SK-N-SH treated with all-trans-retinoic acid at 6 μM for 48 hours (cell line): ENCODE measurements at regions not wholly inside any gene's neighbourhood (a gene's known extent, or its start where the extent isn't known, plus 50 kb on each side); places are given as distances from the start of the nearest gene placed in this dataset.

ENCODE experiments used
- ARNTL ChIP-seq: fragments of 450-650 bp; formaldehyde crosslinking; IDR thresholded peaks from 2 replicates; pipeline ENCODE4 v1.5.0; 2020; ENCODE audit warnings: low read depth, mild to moderate bottlenecking, moderate library complexity, borderline replicate concordance
- BACH2 ChIP-seq: fragments of 250-450 bp; sonication (Bioruptor Pico); IDR thresholded peaks from 2 replicates; pipeline ENCODE4 v1.9.0; 2021; ENCODE audit warnings: mild to moderate bottlenecking, borderline replicate concordance
- CREB5 ChIP-seq: fragments of 250-450 bp; sonication (Bioruptor Pico); IDR thresholded peaks from 2 replicates; pipeline ENCODE4 v1.5.1; 2020; ENCODE audit warnings: low read depth, mild to moderate bottlenecking, moderate library complexity
- ESRRG ChIP-seq: fragments of 250-450 bp; sonication (Bioruptor Pico); IDR thresholded peaks from 2 replicates; pipeline ENCODE4 v1.6.1; 2021; ENCODE audit warnings: mild to moderate bottlenecking
- RARB ChIP-seq: fragments of 250-450 bp; sonication (Bioruptor Pico); IDR thresholded peaks from 2 replicates; pipeline ENCODE4 v1.8.0; 2021; ENCODE audit warnings: mild to moderate bottlenecking, moderate library complexity
- TCF4 ChIP-seq: fragments of 250-450 bp; sonication (Bioruptor Pico); IDR thresholded peaks from 2 replicates; pipeline ENCODE4 v1.8.0; 2021; ENCODE audit warnings: mild to moderate bottlenecking, moderate library complexity, borderline replicate concordance
- TOX ChIP-seq: fragments of 250-450 bp; sonication (Bioruptor Pico); IDR thresholded peaks from 2 replicates; pipeline ENCODE4 v1.8.0; 2021; ENCODE audit warnings: mild to moderate bottlenecking, moderate library complexity, borderline replicate concordance
- ZFP3 ChIP-seq: fragments of 250-450 bp; sonication (Bioruptor Pico); IDR thresholded peaks from 2 replicates; pipeline ENCODE4 v1.5.0; 2020; ENCODE audit warnings: mild to moderate bottlenecking, moderate library complexity
- ZFP30 ChIP-seq: fragments of 450-650 bp; formaldehyde crosslinking; IDR thresholded peaks from 2 replicates; pipeline ENCODE4 v1.5.0; 2022; ENCODE audit warnings: mild to moderate bottlenecking, moderate library complexity
- ZNF8 ChIP-seq: fragments of 450-650 bp; formaldehyde crosslinking; IDR thresholded peaks from 2 replicates; pipeline ENCODE4 v1.5.0; 2020; ENCODE audit warnings: mild to moderate bottlenecking, moderate library complexity
- TF ChIP-seq, protein P1 (sequence below): fragments of 250-450 bp; sonication (Bioruptor Pico); IDR thresholded peaks from 2 replicates; pipeline ENCODE4 v1.8.0; 2020; ENCODE audit warnings: mild to moderate bottlenecking, moderate library complexity, borderline replicate concordance

- TF ChIP-seq RARB (CRISPR knock-in tag) (no peak), ZNF8 (CRISPR knock-in tag) (no peak), ARNTL (CRISPR knock-in tag) (no peak), ESRRG (CRISPR knock-in tag) (no peak), TCF4 (no peak), TOX (CRISPR knock-in tag) (no peak), BACH2 (no peak), ZFP3 (CRISPR knock-in tag) (no peak), ZFP30 (CRISPR knock-in tag) (no peak), CREB5 (no peak)
- TF ChIP-seq, protein P1, sequence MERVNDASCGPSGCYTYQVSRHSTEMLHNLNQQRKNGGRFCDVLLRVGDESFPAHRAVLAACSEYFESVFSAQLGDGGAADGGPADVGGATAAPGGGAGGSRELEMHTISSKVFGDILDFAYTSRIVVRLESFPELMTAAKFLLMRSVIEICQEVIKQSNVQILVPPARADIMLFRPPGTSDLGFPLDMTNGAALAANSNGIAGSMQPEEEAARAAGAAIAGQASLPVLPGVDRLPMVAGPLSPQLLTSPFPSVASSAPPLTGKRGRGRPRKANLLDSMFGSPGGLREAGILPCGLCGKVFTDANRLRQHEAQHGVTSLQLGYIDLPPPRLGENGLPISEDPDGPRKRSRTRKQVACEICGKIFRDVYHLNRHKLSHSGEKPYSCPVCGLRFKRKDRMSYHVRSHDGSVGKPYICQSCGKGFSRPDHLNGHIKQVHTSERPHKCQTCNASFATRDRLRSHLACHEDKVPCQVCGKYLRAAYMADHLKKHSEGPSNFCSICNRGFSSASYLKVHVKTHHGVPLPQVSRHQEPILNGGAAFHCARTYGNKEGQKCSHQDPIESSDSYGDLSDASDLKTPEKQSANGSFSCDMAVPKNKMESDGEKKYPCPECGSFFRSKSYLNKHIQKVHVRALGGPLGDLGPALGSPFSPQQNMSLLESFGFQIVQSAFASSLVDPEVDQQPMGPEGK (CRISPR knock-in tag): no peak
Measured at GRCh38 chr21:38039841-38040240, 123.6 kb upstream of the KCNJ6 start.
